ENCODE measurements at regions not wholly inside any gene's neighbourhood (a gene's known extent, or its start where the extent isn't known, plus 50 kb on each side); places are given as distances from the start of the nearest gene placed in this dataset.

DNA sequence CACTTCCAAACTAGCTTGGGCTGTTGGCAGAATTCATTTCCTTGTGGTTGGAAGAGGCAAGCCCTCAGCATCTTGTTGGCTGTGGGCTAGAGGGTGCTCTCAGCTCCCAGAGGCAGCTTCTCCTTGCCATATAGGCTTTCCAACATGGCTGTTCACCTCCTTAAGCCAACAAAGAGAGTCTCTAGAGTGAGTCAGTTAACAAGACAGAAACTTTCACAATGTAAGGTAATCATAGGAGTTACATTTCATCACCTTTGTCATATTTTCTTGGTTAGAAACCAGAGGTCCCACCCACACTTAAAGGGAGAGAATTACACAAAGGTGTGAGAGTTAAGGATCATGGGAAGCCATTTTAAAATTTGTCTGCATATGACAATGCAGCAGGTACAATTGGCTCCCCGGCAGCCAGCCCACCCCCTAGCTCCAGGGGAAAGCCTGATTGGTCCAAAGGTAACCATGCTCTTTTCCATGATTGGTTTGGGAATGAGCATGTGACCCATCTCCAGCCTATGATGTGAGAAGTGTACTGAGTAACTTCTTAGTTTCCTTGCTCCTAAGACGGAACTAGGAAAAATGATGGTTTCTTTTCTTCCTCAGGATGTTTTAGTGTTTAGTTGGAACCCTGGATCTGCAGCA, 109.8 kb upstream of the MSX2 start:
- TF ChIP-seq, protein P1, sequence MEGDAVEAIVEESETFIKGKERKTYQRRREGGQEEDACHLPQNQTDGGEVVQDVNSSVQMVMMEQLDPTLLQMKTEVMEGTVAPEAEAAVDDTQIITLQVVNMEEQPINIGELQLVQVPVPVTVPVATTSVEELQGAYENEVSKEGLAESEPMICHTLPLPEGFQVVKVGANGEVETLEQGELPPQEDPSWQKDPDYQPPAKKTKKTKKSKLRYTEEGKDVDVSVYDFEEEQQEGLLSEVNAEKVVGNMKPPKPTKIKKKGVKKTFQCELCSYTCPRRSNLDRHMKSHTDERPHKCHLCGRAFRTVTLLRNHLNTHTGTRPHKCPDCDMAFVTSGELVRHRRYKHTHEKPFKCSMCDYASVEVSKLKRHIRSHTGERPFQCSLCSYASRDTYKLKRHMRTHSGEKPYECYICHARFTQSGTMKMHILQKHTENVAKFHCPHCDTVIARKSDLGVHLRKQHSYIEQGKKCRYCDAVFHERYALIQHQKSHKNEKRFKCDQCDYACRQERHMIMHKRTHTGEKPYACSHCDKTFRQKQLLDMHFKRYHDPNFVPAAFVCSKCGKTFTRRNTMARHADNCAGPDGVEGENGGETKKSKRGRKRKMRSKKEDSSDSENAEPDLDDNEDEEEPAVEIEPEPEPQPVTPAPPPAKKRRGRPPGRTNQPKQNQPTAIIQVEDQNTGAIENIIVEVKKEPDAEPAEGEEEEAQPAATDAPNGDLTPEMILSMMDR (conservative IDR thresholded peaks at IDR 0.05; ENCODE audit: low read length): no peak
- TF ChIP-seq EZH2phosphoT487 (IDR thresholded peaks at IDR 0.05; ENCODE audit: borderline replicate concordance, low read depth, low read length): no peak

All from OCI-LY7 (cell line).